C4-2B (cell line): ENCODE measurements at regions not wholly inside any gene's neighbourhood (a gene's known extent, or its start where the extent isn't known, plus 50 kb on each side); places are given as distances from the start of the nearest gene placed in this dataset.

ENCODE experiments used
- CTCF ChIP-seq: fragments of 450-650 bp; conservative IDR thresholded peaks from 2 replicates; pipeline ENCODE4 v1.5.1; 2017; ENCODE audit warnings: mild to moderate bottlenecking
- ZFX ChIP-seq: fragments of 450-650 bp; IDR thresholded peaks from 2 replicates; pipeline ENCODE4 v1.6.1; 2017

- no peak for TF ChIP-seq CTCF
- TF ChIP-seq ZFX, result no peak
Measured at GRCh38 chr10:129343141-129343540, 123.9 kb upstream of the MGMT start.
